ENCODE measurements at regions not wholly inside any gene's neighbourhood (a gene's known extent, or its start where the extent isn't known, plus 50 kb on each side); places are given as distances from the start of the nearest gene placed in this dataset.

GRCh38 chr2:136420346-136420745, 302.4 kb upstream of the CXCR4 start:
- no peaks in the 10 kb centered on the region for H3K36me3 Mint-ChIP-seq (ENCODE audit: low read depth, unreplicated experiment)
- H3K4me1 ChIP-seq (ENCODE audit: insufficient read depth, low read length) = peaks cover 4% of the 10 kb centered on the region
- H3K9me3 Mint-ChIP-seq (ENCODE audit: unreplicated experiment) = no peaks in the 10 kb centered on the region
- no peaks in the 10 kb centered on the region for H3K79me2 ChIP-seq (ENCODE audit: insufficient read depth, low read length)
- no peak overlapping the region for H3K27ac Mint-ChIP-seq (ENCODE audit: unreplicated experiment)
- no peaks in the 10 kb centered on the region for H3K4me1 Mint-ChIP-seq (ENCODE audit: low read depth, unreplicated experiment)
- H3K27me3 Mint-ChIP-seq (ENCODE audit: low read depth, unreplicated experiment) = peaks cover 57% of the 10 kb centered on the region
- no peak overlapping the region for H3K9ac ChIP-seq (ENCODE audit: low read length)
- no peak overlapping the region for H3K4me2 ChIP-seq (ENCODE audit: low read length)
- DNase-seq (ENCODE audit: low read depth) (no peak), FAIRE-seq (no peak)
- H3K9me3 ChIP-seq (ENCODE audit: insufficient read depth, low read depth, low read length) = no peaks in the 10 kb centered on the region
- TF ChIP-seq EZH2 (IDR thresholded peaks at IDR 0.05; ENCODE audit: insufficient read depth, low read length) (no peak), CTCF (IDR thresholded peaks at IDR 0.05; ENCODE audit: insufficient read depth, low read depth, low read length) (no peak)
- H3K36me3 ChIP-seq (ENCODE audit: insufficient read depth, low read length) = no peaks in the 10 kb centered on the region
- no peak overlapping the region for H3K4me3 Mint-ChIP-seq (ENCODE audit: unreplicated experiment)
- no peak overlapping the region for H3K27ac ChIP-seq (ENCODE audit: low read depth, low read length)
- H4K20me1 ChIP-seq (ENCODE audit: insufficient read depth, low read length) = no peaks in the 10 kb centered on the region
- H2AFZ ChIP-seq (ENCODE audit: low read depth, low read length) = no peak overlapping the region
- peaks cover 10% of the 10 kb centered on the region for H3K27me3 ChIP-seq (ENCODE audit: insufficient read depth, low read length)
- no peak overlapping the region for H3K4me3 ChIP-seq (ENCODE audit: insufficient read depth, low read depth, low read length)

GRCh38 chr2:136411946-136412345, 294.0 kb upstream of the CXCR4 start:
- H3K4me1 ChIP-seq (ENCODE audit: insufficient read depth, low read length) = no peaks in the 10 kb centered on the region
- no peaks in the 10 kb centered on the region for H3K4me1 Mint-ChIP-seq (ENCODE audit: low read depth, unreplicated experiment)
- H3K4me3 Mint-ChIP-seq (ENCODE audit: unreplicated experiment) = no peak overlapping the region
- H3K79me2 ChIP-seq (ENCODE audit: insufficient read depth, low read length) = no peaks in the 10 kb centered on the region
- H3K9me3 Mint-ChIP-seq (ENCODE audit: unreplicated experiment) = no peaks in the 10 kb centered on the region
- no peak overlapping the region for H3K4me2 ChIP-seq (ENCODE audit: low read length)
- FAIRE-seq (no peak), DNase-seq (ENCODE audit: low read depth) (no peak)
- H3K27me3 Mint-ChIP-seq (ENCODE audit: low read depth, unreplicated experiment) = peaks cover 13% of the 10 kb centered on the region
- TF ChIP-seq EZH2 (IDR thresholded peaks at IDR 0.05; ENCODE audit: insufficient read depth, low read length) (no peak), CTCF (IDR thresholded peaks at IDR 0.05; ENCODE audit: insufficient read depth, low read depth, low read length) (no peak)
- H3K27me3 ChIP-seq (ENCODE audit: insufficient read depth, low read length) = no peaks in the 10 kb centered on the region
- no peak overlapping the region for H3K9ac ChIP-seq (ENCODE audit: low read length)
- no peak overlapping the region for H3K4me3 ChIP-seq (ENCODE audit: insufficient read depth, low read depth, low read length)
- H3K27ac Mint-ChIP-seq (ENCODE audit: unreplicated experiment) = no peak overlapping the region
- H2AFZ ChIP-seq (ENCODE audit: low read depth, low read length) = no peak overlapping the region
- H3K9me3 ChIP-seq (ENCODE audit: insufficient read depth, low read depth, low read length) = no peaks in the 10 kb centered on the region
- H4K20me1 ChIP-seq (ENCODE audit: insufficient read depth, low read length) = no peaks in the 10 kb centered on the region
- H3K36me3 Mint-ChIP-seq (ENCODE audit: low read depth, unreplicated experiment) = no peaks in the 10 kb centered on the region
- no peak overlapping the region for H3K27ac ChIP-seq (ENCODE audit: low read depth, low read length)
- no peaks in the 10 kb centered on the region for H3K36me3 ChIP-seq (ENCODE audit: insufficient read depth, low read length)

GRCh38 chr2:136410673-136411072, 292.7 kb upstream of the CXCR4 start:
- no peak for DNase-seq (ENCODE audit: low read depth)
- no peaks in the 10 kb centered on the region for H4K20me1 ChIP-seq (ENCODE audit: insufficient read depth, low read length)

More at GRCh38 chr2:136410673-136411072, 292.7 kb upstream of the CXCR4 start:
- no peak overlapping the region for H3K27ac ChIP-seq (ENCODE audit: low read depth, low read length)
- no peaks in the 10 kb centered on the region for H3K79me2 ChIP-seq (ENCODE audit: insufficient read depth, low read length)
- peaks cover 3% of the 10 kb centered on the region for H3K27me3 ChIP-seq (ENCODE audit: insufficient read depth, low read length)
- H3K36me3 Mint-ChIP-seq (ENCODE audit: low read depth, unreplicated experiment) = no peaks in the 10 kb centered on the region
- H3K4me1 Mint-ChIP-seq (ENCODE audit: low read depth, unreplicated experiment) = no peaks in the 10 kb centered on the region
- no peak overlapping the region for H3K4me3 ChIP-seq (ENCODE audit: insufficient read depth, low read depth, low read length)
- no peak for FAIRE-seq
- peaks cover 12% of the 10 kb centered on the region for H3K27me3 Mint-ChIP-seq (ENCODE audit: low read depth, unreplicated experiment)
- no peak for TF ChIP-seq EZH2 (IDR thresholded peaks at IDR 0.05; ENCODE audit: insufficient read depth, low read length)
- no peak for TF ChIP-seq CTCF (IDR thresholded peaks at IDR 0.05; ENCODE audit: insufficient read depth, low read depth, low read length)
- no peak overlapping the region for H3K4me2 ChIP-seq (ENCODE audit: low read length)
- H3K36me3 ChIP-seq (ENCODE audit: insufficient read depth, low read length) = no peaks in the 10 kb centered on the region
- H3K9me3 ChIP-seq (ENCODE audit: insufficient read depth, low read depth, low read length) = no peaks in the 10 kb centered on the region
- no peak overlapping the region for H3K4me3 Mint-ChIP-seq (ENCODE audit: unreplicated experiment)
- H3K27ac Mint-ChIP-seq (ENCODE audit: unreplicated experiment) = no peak overlapping the region
- no peaks in the 10 kb centered on the region for H3K9me3 Mint-ChIP-seq (ENCODE audit: unreplicated experiment)
- H2AFZ ChIP-seq (ENCODE audit: low read depth, low read length) = no peak overlapping the region
- H3K9ac ChIP-seq (ENCODE audit: low read length) = no peak overlapping the region
- no peaks in the 10 kb centered on the region for H3K4me1 ChIP-seq (ENCODE audit: insufficient read depth, low read length)
